Jurkat, Clone E6-1 (cell line): ENCODE measurements at regions not wholly inside any gene's neighbourhood (a gene's known extent, or its start where the extent isn't known, plus 50 kb on each side); places are given as distances from the start of the nearest gene placed in this dataset.

Experiments used
- DNase-seq: peaks from one replicate; pipeline ENCODE4 v3.0.0-alpha.2; 2011; ENCODE audit warnings: low read depth, low spot score
- H3K4me3 ChIP-seq: 2 replicates; pipeline ENCODE4 v1.5.1; 2011; ENCODE audit warnings: mild to moderate bottlenecking, low read length, control low read depth, moderate library complexity

- H3K4me3 ChIP-seq, result peak overlapping the region; percentile 60
- DNase-seq, result no peak
Measured at GRCh38 chr3:42014458-42014920, 52.6 kb upstream of the ULK4 start.

- DNase-seq, result no peak
Measured at GRCh38 chr3:42013691-42014457, 52.0 kb upstream of the ULK4 start.

GRCh38 chr3:42012935-42013690, 51.2 kb upstream of the ULK4 start:
- H3K4me3 ChIP-seq, result peak overlapping the region; percentile 49
- DNase-seq, result peak; percentile 30

More at GRCh38 chr3:42013691-42014457, 52.0 kb upstream of the ULK4 start:
- H3K4me3 ChIP-seq, result peak overlapping the region; percentile 60

GRCh38 chr3:42012383-42012934, 50.6 kb upstream of the ULK4 start:
- peak; percentile 16 for DNase-seq
- no peak overlapping the region; the same call in 1 of the 2 replicates for H3K4me3 ChIP-seq
